PFSK-1 (cell line): ENCODE measurements at regions not wholly inside any gene's neighbourhood (a gene's known extent, or its start where the extent isn't known, plus 50 kb on each side); places are given as distances from the start of the nearest gene placed in this dataset.

Experiments
- FOXP2 ChIP-seq: optimal IDR thresholded peaks from 2 replicates; pipeline ENCODE3; 2011; ENCODE audit warnings: borderline replicate concordance, control low read depth, inconsistent platforms; ENCODE audit not compliant: insufficient read depth; ENCODE audit errors: extremely low read length, extremely low read depth
- POLR2AphosphoS5 ChIP-seq: IDR thresholded peaks from 2 replicates; pipeline ENCODE4 v1.6.1; 2012; ENCODE audit warnings: low read depth, mild to moderate bottlenecking, control low read depth, low read length, moderate library complexity
- SIN3A ChIP-seq: IDR thresholded peaks from 2 replicates; pipeline ENCODE4 v1.6.1; 2012; ENCODE audit warnings: mild to moderate bottlenecking, low read length, moderate library complexity, borderline replicate concordance; ENCODE audit not compliant: insufficient read depth
- TAF1 ChIP-seq: IDR thresholded peaks from 2 replicates; pipeline ENCODE4 v1.6.1; 2012; ENCODE audit warnings: low read length, control low read depth, borderline replicate concordance; ENCODE audit not compliant: insufficient read depth
- TF ChIP-seq, protein P1 (sequence below), 2 experiments: IDR thresholded peaks; 2 replicates each; pipeline versions ENCODE4 v1.6.1 to v1.8.0; 2011 to 2012; ENCODE audit warnings: low read depth in 2 of 2, low read length in 2 of 2, control low read depth in 1 of 2, inconsistent platforms in 1 of 2, mild to moderate bottlenecking in 1 of 2, moderate library complexity in 1 of 2; ENCODE audit not compliant: insufficient read depth in 1 of 2

DNA sequence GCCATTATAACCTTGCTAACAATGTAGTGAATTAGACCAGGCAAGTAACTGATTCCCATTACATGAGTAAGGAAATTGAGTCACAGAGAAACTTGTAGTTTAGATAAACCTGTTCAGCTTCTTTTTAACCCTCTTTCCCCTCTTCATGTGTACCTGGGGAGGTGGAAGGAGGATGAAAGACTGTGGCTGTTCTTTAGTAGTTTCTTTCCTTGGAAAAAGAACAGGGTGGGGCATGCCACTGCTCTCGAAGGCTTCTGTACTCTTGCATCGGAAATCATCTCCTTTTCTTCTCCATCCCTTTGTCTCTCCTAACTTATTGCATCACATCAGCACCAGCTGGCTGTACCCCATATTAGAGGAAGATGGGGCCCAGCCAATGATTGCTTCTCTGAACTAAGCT lies 171.4 kb downstream of the PPARGC1A start:
- TF ChIP-seq, protein P1, sequence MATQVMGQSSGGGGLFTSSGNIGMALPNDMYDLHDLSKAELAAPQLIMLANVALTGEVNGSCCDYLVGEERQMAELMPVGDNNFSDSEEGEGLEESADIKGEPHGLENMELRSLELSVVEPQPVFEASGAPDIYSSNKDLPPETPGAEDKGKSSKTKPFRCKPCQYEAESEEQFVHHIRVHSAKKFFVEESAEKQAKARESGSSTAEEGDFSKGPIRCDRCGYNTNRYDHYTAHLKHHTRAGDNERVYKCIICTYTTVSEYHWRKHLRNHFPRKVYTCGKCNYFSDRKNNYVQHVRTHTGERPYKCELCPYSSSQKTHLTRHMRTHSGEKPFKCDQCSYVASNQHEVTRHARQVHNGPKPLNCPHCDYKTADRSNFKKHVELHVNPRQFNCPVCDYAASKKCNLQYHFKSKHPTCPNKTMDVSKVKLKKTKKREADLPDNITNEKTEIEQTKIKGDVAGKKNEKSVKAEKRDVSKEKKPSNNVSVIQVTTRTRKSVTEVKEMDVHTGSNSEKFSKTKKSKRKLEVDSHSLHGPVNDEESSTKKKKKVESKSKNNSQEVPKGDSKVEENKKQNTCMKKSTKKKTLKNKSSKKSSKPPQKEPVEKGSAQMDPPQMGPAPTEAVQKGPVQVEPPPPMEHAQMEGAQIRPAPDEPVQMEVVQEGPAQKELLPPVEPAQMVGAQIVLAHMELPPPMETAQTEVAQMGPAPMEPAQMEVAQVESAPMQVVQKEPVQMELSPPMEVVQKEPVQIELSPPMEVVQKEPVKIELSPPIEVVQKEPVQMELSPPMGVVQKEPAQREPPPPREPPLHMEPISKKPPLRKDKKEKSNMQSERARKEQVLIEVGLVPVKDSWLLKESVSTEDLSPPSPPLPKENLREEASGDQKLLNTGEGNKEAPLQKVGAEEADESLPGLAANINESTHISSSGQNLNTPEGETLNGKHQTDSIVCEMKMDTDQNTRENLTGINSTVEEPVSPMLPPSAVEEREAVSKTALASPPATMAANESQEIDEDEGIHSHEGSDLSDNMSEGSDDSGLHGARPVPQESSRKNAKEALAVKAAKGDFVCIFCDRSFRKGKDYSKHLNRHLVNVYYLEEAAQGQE (IDR thresholded peaks at IDR 0.05; ENCODE audit: insufficient read depth in 1 of 2, low read depth in 2 of 2, low read length in 2 of 2) = no peak
- TF ChIP-seq TAF1 = no peak
- no peak for TF ChIP-seq FOXP2
- TF ChIP-seq POLR2AphosphoS5 = no peak
- TF ChIP-seq SIN3A = no peak
